GM21360 (cell line): ENCODE measurements at regions not wholly inside any gene's neighbourhood (a gene's known extent, or its start where the extent isn't known, plus 50 kb on each side); places are given as distances from the start of the nearest gene placed in this dataset.
"Not testable (repeated sequence)": the region's sequence is repeated elsewhere in the genome, so short reads cannot be mapped to it uniquely, and the experiment has no call there.

ENCODE experiments used
- ATAC-seq: cut with Tn5 transposase; IDR thresholded peaks from one replicate; pipeline ENCODE4 v1.9.1; 2021; ENCODE audit warnings: mild to moderate bottlenecking, moderate library complexity; ENCODE audit not compliant: unreplicated experiment

DNA sequence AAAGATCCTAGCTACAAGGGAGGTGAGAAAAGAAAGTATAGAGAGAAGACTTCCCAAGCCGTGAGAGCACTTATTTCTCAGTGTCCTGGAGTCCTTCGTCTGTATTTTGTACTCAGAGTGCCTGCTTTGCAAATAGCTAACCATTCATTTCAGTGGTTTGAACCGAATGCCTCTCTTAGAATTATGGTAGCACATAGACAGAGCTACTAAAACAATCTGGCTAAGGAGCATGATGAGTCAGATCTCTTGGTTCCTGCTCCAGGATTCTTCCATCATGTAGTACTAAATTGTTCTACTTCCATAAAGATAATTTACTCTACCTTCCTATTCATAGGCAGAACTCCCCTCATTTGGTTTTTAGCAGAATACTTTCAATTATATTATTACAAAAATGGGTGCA lies 946.6 kb downstream of the STIM2 start:
- no peak for ATAC-seq

DNA sequence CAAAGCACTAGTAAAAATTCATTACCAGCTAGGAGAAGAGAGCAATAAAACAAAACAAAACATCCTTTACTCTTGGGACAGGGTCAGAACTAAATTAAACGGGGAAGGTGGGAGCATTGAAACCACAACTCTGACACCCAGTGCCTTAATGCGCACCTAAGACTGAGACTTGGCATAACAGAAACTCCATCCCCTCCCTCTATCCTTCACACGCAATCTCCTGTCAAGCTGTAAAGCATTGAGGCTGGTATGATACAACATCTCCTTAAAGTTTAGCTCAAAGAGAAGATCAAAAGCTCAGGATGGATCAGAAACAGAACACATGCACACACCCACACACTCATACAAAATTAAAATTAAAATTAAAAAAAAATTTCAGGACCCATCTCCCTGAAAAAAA lies 951.3 kb downstream of the STIM2 start:
- ATAC-seq, result no peak

DNA sequence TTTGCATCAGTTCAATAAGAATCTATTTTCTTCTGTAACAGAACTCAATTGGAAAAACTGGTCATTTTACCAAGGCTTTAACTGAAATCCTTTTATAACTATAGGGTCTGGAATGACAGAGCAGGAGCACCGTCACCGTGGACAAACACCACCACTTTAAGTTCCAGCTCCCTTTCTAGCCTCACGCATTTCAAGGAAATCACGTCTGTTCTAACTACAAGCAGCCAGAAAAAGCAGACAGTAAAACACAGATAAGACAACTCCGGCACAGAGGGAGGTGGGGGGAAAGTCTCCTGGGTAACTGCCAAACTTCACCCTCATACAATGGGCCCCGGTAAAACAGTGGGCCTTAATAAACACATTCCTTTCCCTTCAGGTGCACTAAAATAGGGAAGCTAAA lies 952.6 kb downstream of the STIM2 start:
- not testable (repeated sequence) for ATAC-seq

DNA sequence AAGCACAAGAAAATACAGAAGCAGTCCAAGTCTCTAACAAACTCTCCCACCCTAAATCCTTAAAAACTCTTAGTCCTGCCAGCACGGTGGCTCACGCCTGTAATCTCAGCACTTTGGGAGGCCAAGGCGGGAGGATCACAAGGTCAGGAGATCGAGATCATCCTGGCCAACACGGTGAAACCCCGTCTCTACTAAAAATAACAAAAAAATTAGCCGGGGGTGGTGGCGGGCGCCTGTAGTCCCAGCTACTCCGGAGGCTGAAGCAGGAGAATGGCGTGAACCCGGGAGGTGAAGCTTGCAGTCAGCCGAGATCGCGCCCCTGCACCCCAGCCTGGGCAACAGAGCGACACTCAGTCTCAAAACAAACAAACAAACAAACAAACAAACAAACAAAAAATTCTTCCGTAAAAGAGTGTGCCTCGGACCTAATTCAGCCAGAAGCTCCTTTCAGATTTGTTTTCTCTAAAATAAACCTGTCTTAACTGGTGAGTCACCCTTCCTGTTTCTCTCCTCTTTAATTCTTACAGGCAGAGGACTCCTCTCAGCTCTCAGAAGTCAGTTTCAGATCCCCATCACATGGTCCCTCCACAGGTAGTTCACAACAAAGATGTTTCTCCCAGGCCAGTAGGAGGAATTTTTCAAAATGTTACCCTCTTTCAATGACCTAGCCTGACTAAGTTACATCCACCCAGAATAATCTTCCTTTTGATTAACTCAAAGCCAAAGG lies 953.2 kb downstream of the STIM2 start:
- ATAC-seq, result not testable (repeated sequence)

DNA sequence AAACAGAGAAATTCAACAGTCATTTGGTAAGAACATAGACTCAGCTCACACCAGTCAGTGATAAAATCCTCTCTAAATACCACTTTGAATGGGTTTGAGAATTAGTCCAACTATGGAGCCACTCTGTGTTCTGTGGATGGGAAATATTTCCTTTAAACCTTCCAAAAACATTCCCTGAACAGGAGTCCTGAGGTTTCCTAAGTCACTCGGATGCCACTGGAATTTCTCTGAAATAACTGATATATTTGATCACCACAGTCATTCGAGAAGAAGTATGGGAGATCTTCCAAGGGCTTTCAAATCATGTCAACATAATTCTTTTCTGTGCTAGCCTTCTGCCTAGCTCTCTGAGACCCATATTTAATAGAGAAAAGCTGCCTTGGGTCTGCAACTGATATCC lies 958.6 kb downstream of the STIM2 start:
- ATAC-seq, result no peak

DNA sequence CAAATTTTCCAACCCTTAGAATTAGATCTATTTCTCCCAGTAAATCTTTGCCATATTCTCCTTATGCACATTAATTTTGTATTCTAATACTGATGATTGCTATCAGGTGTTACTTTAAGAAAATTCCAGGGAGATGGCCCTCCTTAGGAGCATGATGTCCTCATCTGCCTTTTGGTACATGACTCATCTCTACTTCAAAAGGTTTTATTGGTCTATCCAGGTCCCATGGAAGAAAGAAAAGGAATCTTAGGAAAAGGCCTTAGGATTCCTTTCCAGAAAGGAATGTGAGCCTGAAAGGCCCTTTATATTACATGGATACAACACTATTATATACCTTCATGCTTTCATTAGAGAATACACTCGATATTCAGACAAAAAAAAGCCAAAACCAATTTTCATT lies 968.2 kb downstream of the STIM2 start:
- ATAC-seq, result no peak

DNA sequence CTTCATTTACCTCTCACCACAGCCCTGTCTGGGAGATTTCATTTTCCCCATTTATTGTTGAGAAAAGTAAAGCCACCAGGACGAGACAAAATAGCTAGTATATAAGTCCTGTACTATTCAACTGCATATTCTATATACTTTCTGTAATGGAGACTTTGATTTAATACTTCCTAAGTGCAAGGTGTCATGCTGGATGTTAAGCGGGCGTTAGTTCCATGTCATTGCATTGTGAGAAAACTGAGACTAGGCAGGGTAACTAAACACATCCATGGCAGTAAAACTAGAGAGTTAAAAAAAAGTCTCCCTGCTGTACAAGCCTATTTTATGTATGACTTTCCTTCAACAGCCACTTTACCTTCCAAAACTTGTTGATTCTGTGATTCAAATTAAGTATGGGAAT lies 969.6 kb downstream of the STIM2 start:
- ATAC-seq, result no peak

DNA sequence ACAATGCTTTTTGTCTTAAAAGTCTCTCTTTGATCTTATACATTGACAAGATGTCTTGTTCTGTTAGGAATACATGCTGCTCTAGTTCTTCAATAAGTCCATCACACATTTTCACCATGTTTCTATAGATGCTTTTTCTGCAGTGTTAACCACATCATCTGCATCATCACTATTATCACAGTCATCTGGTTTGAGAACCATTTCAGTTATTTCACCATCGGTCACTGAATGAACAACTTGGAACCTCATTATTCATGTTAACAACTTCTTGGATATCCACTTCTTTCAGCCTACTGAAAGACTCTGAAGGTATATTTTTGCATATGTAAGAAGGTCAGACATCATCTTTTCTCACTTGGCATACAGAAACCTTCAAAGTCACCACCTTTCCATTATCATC lies 975.2 kb downstream of the STIM2 start:
- no peak for ATAC-seq

DNA sequence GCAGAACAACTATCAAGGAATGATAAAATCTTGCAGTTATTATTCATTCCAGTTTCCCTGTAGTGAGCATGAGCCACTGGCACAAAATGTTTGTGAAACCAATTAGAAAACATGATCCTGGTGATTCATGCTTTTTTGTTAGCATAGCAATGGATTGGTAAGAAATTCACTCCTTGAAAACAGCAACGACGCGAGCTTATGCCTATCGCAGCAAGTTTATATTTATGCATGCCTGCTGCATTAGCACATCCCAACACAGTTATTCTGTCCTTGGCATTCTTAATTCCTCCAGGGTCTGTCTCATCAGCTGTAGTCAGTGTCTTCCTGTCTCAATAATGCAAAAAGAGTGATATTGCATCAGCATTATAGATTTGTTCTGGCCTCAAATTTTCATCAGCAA lies 975.9 kb downstream of the STIM2 start:
- ATAC-seq, result no peak

DNA sequence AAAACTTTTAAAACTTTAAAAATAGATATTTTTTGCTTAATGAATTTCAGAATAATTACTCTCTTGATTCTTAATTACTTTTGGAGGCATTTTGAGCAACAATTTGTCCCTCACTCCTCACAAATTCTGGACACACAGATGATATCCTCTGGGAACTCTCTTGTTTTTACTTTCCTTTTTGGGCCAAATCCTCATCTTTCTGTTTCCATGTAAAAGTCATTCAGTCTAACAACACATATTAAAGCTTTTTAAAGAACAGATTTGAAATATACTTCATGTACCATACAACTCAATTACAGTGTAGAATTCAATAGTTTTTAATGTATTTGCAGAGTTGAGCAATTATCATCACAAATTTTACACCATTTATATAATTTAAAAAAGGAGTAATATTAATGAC lies 983.1 kb downstream of the STIM2 start:
- no peak for ATAC-seq

DNA sequence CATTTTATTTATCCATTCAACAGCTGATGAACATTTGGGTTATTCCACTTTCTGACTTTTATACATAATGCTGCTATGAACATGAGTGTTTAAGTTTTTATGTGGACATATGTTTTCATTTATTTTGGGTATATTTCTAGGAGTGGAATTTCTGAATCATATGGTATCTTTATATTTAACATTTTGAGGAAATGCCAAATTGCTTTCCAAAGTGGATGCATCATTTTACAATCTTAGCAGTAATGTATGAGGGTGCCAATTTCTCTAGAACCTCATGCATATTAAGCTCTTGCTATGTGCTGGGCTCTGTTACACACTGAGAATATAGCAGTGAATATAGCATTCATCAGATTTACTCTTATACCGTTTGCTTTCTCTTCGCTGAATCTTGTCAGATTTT lies 983.7 kb downstream of the STIM2 start:
- ATAC-seq, result no peak

DNA sequence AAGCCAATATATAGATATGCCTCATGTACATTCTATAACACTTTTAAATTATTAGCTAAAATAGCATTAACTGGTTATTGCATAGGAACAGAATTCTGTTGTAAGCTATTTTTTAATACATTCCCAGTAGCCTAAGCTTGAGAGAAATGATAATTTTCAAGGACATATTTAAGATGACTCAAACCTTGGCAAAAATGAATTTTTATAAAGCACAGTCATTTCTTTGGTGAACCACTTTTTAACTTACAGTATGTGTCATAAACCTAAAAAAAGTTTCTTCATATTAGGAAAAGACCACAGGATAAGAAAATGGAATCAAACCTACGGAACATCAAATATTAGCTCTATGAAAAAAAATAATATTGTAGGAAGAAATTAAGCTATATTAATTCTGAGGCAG lies 986.3 kb downstream of the STIM2 start:
- no peak for ATAC-seq

DNA sequence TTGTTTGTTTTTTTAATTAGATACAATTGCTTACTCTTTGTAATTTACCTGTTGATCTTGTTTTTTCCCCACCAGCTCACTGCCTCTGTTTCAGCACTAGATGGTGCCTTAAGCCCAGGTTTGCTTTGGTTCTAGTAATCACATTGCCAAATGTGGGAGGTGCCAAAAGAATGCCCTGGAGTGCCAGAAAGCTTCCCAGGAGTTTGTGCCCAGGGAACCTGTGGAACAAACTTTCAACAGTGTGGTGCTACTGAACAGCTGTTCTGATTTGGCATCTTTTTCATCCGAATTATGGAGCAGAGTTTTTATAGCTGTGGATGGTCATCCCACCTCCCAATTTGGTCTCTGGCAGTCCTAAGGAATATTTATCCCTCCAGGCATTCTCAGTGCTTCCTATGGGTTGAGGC lies 1000.7 kb downstream of the STIM2 start:
- ATAC-seq, result no peak

DNA sequence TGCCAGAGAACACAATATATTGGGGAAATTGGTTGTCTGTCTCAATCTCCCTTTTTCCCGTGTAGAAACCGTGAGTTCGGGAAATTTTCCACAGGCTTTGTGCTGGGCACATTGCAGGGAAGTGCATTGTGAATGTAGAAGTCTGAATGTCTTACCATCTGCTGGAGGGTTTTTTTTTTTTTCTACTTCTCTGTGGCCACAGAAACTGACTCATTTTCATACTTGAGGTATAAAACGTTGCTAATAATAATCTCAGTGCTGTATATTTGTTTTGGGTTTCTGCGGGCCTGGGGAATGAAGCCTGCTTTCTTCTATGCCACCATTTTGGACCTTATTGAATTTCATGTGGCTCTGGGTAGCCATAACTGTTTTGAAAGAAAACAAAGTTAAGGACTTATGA lies 1001.2 kb downstream of the STIM2 start:
- no peak for ATAC-seq

DNA sequence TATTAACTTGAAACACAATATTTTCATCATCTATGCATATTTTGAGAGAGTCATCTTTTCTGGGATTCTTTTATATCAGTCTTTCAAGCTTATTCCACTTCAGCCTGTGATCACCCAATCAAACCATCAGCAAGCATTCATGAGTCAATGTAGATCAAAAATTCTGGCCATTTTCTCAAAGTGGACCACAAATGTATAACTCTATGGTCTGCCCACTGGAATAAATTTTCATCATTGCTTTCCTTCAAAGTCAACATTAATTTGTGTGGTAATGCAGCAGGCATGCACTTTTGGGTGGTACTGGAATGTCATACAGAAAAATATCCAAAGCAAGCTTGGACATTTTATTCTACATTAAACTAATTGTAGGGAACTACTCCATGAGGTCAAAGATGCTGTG lies 1013.0 kb downstream of the STIM2 start:
- ATAC-seq, result no peak

DNA sequence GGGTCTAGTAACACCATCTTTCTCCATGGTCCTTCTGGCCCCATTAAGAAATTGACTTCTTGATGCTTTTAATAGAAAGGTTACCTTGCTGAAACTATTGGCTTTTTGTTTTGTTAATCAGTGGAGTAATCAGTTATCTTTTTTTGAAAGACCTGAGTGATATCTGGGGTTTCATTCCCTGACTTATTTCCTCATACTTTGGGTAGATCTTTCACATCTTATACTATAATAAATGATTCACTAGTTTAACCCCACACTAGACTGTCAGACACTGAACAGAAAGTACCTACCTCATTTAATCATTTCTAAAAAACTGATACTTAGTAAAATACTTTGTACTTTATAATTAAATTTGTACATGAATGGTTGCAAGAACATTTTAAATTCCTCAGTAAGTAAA lies 1021.1 kb downstream of the STIM2 start:
- ATAC-seq, result no peak

DNA sequence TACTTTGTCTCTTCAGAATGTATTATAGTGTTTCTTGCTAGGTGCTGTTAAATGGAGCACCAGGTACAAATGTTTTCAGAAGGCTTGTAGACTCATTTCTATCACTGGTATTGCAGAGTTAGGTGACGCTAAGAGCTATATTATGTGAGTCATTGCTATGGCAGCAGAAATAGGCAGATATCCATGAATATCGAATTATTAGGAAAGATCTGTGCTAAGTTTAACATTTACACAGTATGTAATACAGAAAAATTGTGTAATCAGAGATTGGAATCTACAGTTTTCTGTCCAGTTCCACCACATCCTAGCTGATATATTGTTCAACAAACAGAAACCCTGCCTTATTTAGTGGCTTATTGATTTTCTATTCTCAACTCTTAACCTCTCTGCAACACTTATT lies 1025.5 kb downstream of the STIM2 start:
- ATAC-seq, result no peak

DNA sequence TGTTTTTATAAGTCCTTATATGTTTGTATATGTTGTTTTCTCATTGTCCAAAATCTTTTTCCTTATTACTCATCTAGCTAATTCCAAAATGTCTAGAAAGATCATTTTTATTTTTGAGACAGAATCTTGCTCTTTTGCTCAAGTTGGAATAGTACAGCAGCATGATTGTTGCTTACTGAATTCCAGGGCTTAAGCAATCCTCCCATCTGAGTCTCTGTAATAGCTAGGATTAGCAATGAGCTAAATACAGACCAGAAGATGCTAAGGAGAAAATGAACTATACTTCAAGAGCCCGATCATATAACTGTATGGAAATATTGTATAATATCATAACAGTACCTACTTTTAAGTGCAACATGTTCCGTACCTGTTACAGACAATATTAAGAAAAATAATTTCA lies 1027.0 kb downstream of the STIM2 start:
- ATAC-seq, result no peak

DNA sequence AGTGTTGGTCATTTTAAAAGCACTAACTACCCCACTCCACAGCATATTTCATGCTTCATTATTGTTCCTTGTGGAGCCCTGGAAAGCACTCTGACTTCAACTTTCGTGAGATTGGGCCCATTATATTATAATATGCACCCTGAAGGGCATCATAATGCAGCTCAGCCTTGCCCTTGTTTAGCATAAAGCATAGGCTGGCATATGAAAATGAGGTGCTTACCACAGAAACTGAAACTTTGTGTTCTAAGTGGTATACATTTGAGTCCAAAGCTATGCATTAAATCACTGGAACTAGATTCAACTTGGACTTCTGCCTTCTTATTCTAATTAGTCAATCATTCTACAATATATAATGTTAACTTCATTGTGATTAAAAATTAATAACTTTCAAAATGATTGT lies 1027.9 kb downstream of the STIM2 start:
- no peak for ATAC-seq

DNA sequence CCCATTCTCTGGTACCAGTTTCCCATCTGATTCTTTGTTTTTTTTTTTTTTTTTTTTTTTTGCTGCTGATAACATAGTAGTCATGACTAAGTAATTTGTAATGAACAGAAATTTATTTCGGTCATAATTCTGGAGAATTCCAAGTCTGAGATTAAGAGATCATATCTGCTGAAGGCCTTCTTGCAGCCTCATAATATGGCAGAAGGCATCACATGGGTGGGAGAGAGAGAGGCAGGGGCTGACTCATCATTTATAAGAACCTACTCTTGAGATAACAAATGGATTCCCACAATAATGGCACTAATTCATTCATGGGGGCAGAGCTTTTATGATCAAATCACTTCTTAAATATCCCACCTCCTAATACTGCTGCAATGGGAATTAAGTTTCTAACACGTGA lies 1034.3 kb downstream of the STIM2 start:
- ATAC-seq, result no peak

DNA sequence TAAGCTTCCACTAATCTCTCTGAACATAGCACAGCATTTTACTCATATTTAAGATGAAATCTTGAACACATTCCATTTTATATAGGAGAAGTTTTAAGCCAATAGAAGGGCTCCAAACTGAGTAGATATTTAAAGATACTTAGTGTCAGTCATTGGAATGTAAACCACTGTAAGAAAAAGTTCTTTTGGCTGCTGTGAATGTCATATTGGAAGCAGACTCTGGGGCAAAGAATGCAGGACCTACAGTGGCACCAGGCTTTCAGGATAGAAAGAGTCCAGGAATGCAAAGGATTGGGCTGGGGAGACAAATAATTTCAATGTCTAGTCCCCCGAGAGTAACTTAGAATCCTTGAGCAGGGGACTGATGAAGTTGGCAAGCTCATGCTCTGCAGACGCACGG lies 1047.7 kb downstream of the STIM2 start:
- ATAC-seq, result no peak

DNA sequence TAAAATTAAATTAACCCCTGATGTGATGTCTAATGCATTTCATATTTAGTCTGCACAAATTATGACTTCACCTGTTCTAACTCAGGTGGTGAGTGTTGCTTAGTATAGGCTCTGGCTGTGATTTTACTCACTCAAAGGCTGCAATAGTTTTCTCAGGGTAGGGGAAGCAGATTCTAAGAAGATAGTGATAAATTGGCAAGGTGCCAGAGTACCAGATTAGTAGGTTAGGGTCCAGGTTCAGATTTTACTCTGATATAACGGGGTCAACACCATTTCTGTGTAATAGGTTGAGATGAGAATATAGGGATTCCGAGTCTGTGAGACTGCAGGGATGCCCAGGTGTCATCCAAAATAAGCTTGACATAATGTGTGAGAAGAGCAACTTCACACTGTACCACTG lies 1049.6 kb downstream of the STIM2 start:
- no peak for ATAC-seq

DNA sequence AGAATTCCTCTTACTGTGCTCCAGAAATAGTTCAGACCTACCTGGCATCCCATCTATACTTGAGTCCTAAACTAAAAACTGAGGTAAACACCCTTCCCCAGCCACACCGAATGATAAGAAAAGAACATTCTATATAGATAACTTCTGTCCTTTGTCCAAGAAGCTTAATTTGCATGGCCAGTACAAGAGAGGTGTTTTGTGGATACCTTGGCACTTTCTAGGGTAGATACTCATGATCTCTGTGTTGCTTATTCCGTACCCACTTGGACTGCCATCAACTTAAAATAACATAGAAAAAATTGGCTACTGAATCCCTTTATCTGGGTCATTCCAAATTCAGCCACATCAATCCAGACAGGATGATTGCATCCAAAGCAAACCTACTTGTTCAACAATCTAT lies 1050.4 kb downstream of the STIM2 start:
- no peak for ATAC-seq
